RWPE2 (cell line): ENCODE measurements at regions not wholly inside any gene's neighbourhood (a gene's known extent, or its start where the extent isn't known, plus 50 kb on each side); places are given as distances from the start of the nearest gene placed in this dataset.

Experiments used
- ATAC-seq: fragments of 200-7000 bp; cut with Tn5 transposase; 3 replicates; pipeline ENCODE4 v1.9.1; 2021; ENCODE audit warnings: low read depth
- DNase-seq: peaks from one replicate; pipeline ENCODE4 v3.0.0-alpha.2; 2020; ENCODE audit warnings: low spot score
- H3K27ac ChIP-seq: fragments of 450-650 bp; 2 replicates; pipeline ENCODE4 v1.5.1; 2017; ENCODE audit warnings: mild to moderate bottlenecking; ENCODE audit not compliant: poor library complexity, severe bottlenecking
- H3K27me3 ChIP-seq: fragments of 250-450 bp; sonication (Bioruptor Pico); 2 replicates; pipeline ENCODE4 v1.5.1; 2021; ENCODE audit warnings: mild to moderate bottlenecking, moderate library complexity; ENCODE audit not compliant: insufficient read depth, poor library complexity, severe bottlenecking
- H3K36me3 ChIP-seq: fragments of 250-450 bp; sonication (Bioruptor Pico); 2 replicates; pipeline ENCODE4 v1.5.1; 2020; ENCODE audit warnings: low read depth, mild to moderate bottlenecking, moderate library complexity
- H3K4me1 ChIP-seq: fragments of 250-450 bp; sonication (Bioruptor Pico); 2 replicates; pipeline ENCODE4 v1.5.1; 2021; ENCODE audit warnings: mild to moderate bottlenecking, moderate library complexity; ENCODE audit not compliant: insufficient read depth, poor library complexity, severe bottlenecking
- H3K4me3 ChIP-seq: fragments of 250-450 bp; sonication (Bioruptor Pico); 2 replicates; pipeline ENCODE4 v1.5.1; 2021; ENCODE audit warnings: mild to moderate bottlenecking, moderate library complexity; ENCODE audit not compliant: severe bottlenecking
- H3K9me3 ChIP-seq: fragments of 250-450 bp; sonication (Bioruptor Pico); 2 replicates; pipeline ENCODE4 v1.5.1; 2021; ENCODE audit warnings: mild to moderate bottlenecking, moderate library complexity; ENCODE audit not compliant: severe bottlenecking
- TF ChIP-seq, protein P1 (sequence below): fragments of 450-650 bp; IDR thresholded peaks from one replicate; pipeline ENCODE4 v1.5.1; 2017; ENCODE audit warnings: mild to moderate bottlenecking, moderate library complexity; ENCODE audit not compliant: poor library complexity, severe bottlenecking

DNA sequence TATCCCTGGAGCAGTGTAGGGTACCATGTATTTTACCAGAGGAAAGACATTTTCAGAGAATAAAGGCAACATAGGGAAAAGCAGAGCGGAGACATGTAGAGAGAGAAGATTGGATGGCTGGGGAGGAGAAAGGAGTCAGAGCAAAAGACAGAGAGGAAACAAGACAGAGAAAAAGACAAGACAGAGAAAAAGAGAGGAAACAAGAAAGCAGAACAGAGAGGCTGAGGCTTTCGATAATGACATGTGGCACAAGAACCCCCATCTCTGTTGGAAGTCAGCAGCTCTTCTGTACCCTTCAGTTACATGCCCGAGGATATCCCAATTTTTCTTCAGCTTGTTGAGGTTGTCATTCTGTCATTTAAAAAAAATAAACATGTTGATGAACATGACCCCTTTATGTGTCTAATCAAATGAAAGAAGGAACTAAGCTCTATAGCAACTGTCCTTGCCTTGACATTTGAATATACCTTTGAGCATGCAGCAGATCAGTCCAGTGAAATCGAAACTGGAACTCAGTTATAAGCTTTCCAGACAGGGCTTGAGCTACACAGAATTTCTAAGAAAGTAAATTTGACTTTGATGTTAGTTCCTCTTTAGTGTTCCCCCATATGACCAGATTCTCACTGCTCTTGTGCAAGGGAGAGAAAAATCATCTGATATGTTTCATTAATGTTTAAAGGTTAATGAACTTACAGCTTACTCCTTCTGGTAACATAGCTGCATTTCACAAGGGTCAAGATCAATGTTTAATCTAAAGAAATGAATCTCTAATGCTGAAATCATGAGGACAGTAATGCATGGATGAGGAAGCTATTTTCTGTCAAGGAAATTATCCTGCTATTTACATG, 75.1 kb upstream of the SP4 start:
- TF ChIP-seq, protein P1, sequence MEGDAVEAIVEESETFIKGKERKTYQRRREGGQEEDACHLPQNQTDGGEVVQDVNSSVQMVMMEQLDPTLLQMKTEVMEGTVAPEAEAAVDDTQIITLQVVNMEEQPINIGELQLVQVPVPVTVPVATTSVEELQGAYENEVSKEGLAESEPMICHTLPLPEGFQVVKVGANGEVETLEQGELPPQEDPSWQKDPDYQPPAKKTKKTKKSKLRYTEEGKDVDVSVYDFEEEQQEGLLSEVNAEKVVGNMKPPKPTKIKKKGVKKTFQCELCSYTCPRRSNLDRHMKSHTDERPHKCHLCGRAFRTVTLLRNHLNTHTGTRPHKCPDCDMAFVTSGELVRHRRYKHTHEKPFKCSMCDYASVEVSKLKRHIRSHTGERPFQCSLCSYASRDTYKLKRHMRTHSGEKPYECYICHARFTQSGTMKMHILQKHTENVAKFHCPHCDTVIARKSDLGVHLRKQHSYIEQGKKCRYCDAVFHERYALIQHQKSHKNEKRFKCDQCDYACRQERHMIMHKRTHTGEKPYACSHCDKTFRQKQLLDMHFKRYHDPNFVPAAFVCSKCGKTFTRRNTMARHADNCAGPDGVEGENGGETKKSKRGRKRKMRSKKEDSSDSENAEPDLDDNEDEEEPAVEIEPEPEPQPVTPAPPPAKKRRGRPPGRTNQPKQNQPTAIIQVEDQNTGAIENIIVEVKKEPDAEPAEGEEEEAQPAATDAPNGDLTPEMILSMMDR: no peak
- no peaks in the 10 kb centered on the region for H3K9me3 ChIP-seq
- H3K27ac ChIP-seq: no peak overlapping the region
- no peaks in the 10 kb centered on the region for H3K4me1 ChIP-seq
- DNase-seq: no peak
- no peaks in the 10 kb centered on the region for H3K36me3 ChIP-seq
- no peak overlapping the region for H3K4me3 ChIP-seq
- ATAC-seq: no peak
- H3K27me3 ChIP-seq: no peaks in the 10 kb centered on the region

DNA sequence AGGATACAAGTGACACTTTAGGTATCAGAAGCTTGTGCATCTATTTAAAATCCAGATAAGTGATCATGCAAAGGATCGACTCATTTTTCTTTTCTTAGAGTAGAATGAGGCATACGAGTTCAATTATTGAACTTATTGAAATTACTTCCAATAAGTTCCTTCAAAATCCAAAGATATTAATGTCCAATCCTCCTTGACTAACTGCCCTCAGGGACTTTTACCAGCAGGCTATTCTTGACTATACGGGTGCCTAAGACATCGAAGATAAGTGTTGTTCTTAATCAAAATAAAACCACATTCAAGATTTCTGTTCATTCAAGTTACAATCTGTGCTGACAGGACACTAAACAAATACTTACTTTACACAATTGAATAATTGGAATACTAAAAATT, 74.5 kb upstream of the SP4 start:
- Histone ChIP-seq H3K4me1 (no peaks in the 10 kb centered on the region), H3K9me3 (no peaks in the 10 kb centered on the region), H3K36me3 (no peaks in the 10 kb centered on the region), H3K27me3 (no peaks in the 10 kb centered on the region), H3K4me3 (no peak overlapping the region), H3K27ac (no peak overlapping the region)
- no peak for ATAC-seq
- no peak for DNase-seq
- TF ChIP-seq, protein P1: no peak

DNA sequence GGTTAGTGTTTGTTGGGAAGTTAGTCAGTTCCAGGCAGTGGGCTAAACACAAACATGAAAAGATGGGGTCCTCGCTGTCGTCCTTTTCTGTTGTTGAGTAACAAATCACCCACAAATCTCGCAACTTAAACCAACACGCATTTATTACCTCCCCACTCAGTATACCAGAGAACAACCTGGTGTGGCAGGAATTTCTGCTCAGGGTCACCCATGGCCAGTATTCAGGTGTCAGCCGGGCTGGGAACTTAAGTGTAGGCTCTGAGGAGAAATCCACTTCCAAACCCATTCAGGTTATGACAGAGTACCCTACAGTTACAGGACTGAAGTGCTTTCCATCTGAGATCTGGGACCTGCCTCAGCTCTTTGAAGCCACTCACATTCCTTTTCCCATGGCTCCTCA, 73.6 kb upstream of the SP4 start:
- ATAC-seq: no peak
- no peaks in the 10 kb centered on the region for H3K9me3 ChIP-seq
- no peaks in the 10 kb centered on the region for H3K27me3 ChIP-seq
- H3K27ac ChIP-seq: no peak overlapping the region
- H3K4me1 ChIP-seq: no peaks in the 10 kb centered on the region
- no peak for DNase-seq
- TF ChIP-seq, protein P1: no peak
- H3K36me3 ChIP-seq: no peaks in the 10 kb centered on the region
- no peak overlapping the region for H3K4me3 ChIP-seq

DNA sequence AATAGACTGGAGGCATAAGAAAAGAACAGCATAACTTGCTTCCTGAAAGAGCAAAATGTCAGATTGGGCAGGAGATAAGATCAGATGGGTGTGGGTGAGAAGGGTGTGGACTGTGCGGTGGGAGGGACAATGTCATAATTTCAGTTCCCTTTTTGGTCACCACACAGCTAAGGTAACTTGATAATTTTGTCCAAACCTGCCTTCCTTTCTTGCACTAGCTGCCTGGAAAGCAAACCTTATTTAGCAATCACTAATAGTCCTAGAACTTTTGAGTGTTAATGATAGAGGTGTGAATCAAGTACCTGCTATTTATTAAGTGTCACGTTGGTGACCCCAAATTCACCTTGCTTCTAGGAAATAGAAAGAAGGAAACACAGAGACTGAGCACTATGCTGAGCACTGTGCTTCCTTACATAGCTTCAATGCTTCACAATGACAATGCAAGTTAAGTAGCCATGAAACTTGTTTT, 72.4 kb upstream of the SP4 start:
- no peaks in the 10 kb centered on the region for H3K4me1 ChIP-seq
- TF ChIP-seq, protein P1: no peak
- H3K36me3 ChIP-seq: no peaks in the 10 kb centered on the region
- H3K9me3 ChIP-seq: no peaks in the 10 kb centered on the region
- DNase-seq (no peak), ATAC-seq (no peak; the same call in 2 of the 3 replicates)
- no peak overlapping the region for H3K4me3 ChIP-seq
- H3K27ac ChIP-seq: no peak overlapping the region
- no peaks in the 10 kb centered on the region for H3K27me3 ChIP-seq

DNA sequence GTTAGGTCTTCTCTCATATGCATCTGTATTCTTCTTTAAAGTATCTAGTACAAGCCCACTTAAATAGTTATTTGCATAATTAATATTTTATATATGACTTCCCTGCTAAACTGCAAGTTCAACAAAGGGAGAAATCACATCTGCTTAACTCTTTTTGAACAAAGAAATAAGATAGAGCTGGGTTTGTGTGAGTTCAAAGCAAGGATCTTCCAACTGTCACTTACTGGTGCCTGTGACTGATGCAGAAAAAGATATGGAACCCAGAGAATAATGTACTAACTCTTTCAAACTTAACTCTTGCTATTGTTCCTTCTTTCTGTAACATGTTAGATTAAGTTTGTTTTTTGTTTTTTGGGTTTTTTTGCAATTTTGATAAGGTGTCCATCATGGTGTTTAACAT, 71.3 kb upstream of the SP4 start:
- H3K27ac ChIP-seq: no peak overlapping the region
- no peak for DNase-seq
- H3K36me3 ChIP-seq: no peaks in the 10 kb centered on the region
- no peaks in the 10 kb centered on the region for H3K9me3 ChIP-seq
- H3K27me3 ChIP-seq: no peaks in the 10 kb centered on the region
- TF ChIP-seq, protein P1: no peak
- no peaks in the 10 kb centered on the region for H3K4me1 ChIP-seq
- no peak overlapping the region for H3K4me3 ChIP-seq
- no peak for ATAC-seq
